Neuronal stem cell (in vitro differentiated cells): ENCODE measurements at regions not wholly inside any gene's neighbourhood (a gene's known extent, or its start where the extent isn't known, plus 50 kb on each side); places are given as distances from the start of the nearest gene placed in this dataset.
A peak's percentile ranks its signal among the peaks of the same experiment; 100 is the strongest.

Experiments
- DNase-seq: peaks from one replicate; pipeline ENCODE4 v3.0.0-alpha.2; 2013; ENCODE audit warnings: low spot score
- H2AFZ ChIP-seq: one replicate; pipeline ENCODE4 v1.6.1; 2013; ENCODE audit warnings: mild to moderate bottlenecking, low read length, inconsistent platforms
- H2AK5ac ChIP-seq: 2 replicates; pipeline ENCODE4 v1.6.1; 2013; ENCODE audit warnings: low read depth, mild to moderate bottlenecking, inconsistent platforms, low read length, moderate library complexity, mixed read lengths
- H2BK120ac ChIP-seq: 2 replicates; pipeline ENCODE4 v1.6.1; 2013; ENCODE audit warnings: low read depth, mild to moderate bottlenecking, inconsistent platforms, low read length, moderate library complexity, mixed read lengths
- H2BK12ac ChIP-seq: one replicate; pipeline ENCODE4 v1.6.1; 2013; ENCODE audit warnings: low read length, inconsistent platforms
- H2BK15ac ChIP-seq: 2 replicates; pipeline ENCODE4 v1.6.1; 2013; ENCODE audit warnings: mild to moderate bottlenecking, low read length, inconsistent platforms, mixed read lengths
- H2BK5ac ChIP-seq: one replicate; pipeline ENCODE4 v1.6.1; 2013; ENCODE audit warnings: inconsistent platforms, mild to moderate bottlenecking, low read length, moderate library complexity
- H3K14ac ChIP-seq: one replicate; pipeline ENCODE4 v1.6.1; 2013; ENCODE audit warnings: low read length, inconsistent platforms
- H3K18ac ChIP-seq: 2 replicates; pipeline ENCODE4 v1.6.1; 2013; ENCODE audit warnings: low read length, inconsistent platforms
- H3K23ac ChIP-seq: 2 replicates; pipeline ENCODE4 v1.6.1; 2013; ENCODE audit warnings: low read depth, mild to moderate bottlenecking, mixed read lengths, low read length, inconsistent platforms; ENCODE audit not compliant: poor library complexity
- H3K27ac ChIP-seq: replicated peaks from 3 replicates; pipeline ENCODE4 v1.5.1; 2013; ENCODE audit warnings: low read length, inconsistent platforms
- H3K27me3 ChIP-seq, 3 experiments: 2 replicates each; pipeline ENCODE4 v1.6.1; 2013; ENCODE audit warnings: low read length in 3 of 3, mild to moderate bottlenecking in 2 of 3, inconsistent platforms in 1 of 3, low read depth in 1 of 3, mixed read lengths in 1 of 3, moderate library complexity in 1 of 3; ENCODE audit not compliant: control insufficient read depth in 3 of 3, insufficient read depth in 3 of 3
- H3K36me3 ChIP-seq, 2 donors: replicated peaks in 1 of 2; 2 replicates each; pipeline ENCODE4 v1.6.1; 2013; ENCODE audit warnings: low read length in 2 of 2; ENCODE audit not compliant: control insufficient read depth in 2 of 2, insufficient read depth in 2 of 2
- H3K4ac ChIP-seq: 2 replicates; pipeline ENCODE4 v1.6.1; 2013; ENCODE audit warnings: inconsistent platforms, mild to moderate bottlenecking, low read length, moderate library complexity
- H3K4me1 ChIP-seq, 2 donors: 1 replicate in 1 of 2; 2 replicates in 1 of 2; pipeline ENCODE4 v1.6.1; 2013; ENCODE audit warnings: low read length in 2 of 2, low read depth in 1 of 2; ENCODE audit not compliant: control insufficient read depth in 2 of 2, insufficient read depth in 1 of 2
- H3K4me2 ChIP-seq: one replicate; pipeline ENCODE4 v1.6.1; 2013; ENCODE audit warnings: mild to moderate bottlenecking, low read length, inconsistent platforms; ENCODE audit not compliant: insufficient read depth, poor library complexity, severe bottlenecking
- H3K4me3 ChIP-seq, 2 donors: 2 replicates each; pipeline ENCODE4 v1.5.1; 2013; ENCODE audit warnings: low read length in 2 of 2, mild to moderate bottlenecking in 2 of 2, inconsistent platforms in 1 of 2, moderate library complexity in 1 of 2
- H3K79me1 ChIP-seq: one replicate; pipeline ENCODE4 v1.6.1; 2013; ENCODE audit warnings: low read depth, mild to moderate bottlenecking, inconsistent platforms, low read length, moderate library complexity
- H3K9ac ChIP-seq: one replicate; pipeline ENCODE4 v1.6.1; 2013; ENCODE audit warnings: mild to moderate bottlenecking, low read depth, low read length, inconsistent platforms; ENCODE audit not compliant: poor library complexity
- H3K9me3 ChIP-seq, 2 donors: replicated peaks in 1 of 2; 2 replicates each; pipeline versions ENCODE3 to v1.6.1; 2013; ENCODE audit warnings: low read length in 2 of 2, mild to moderate bottlenecking in 2 of 2, inconsistent platforms in 1 of 2, low read depth in 1 of 2, mixed read lengths in 1 of 2, moderate library complexity in 1 of 2; ENCODE audit not compliant: control insufficient read depth in 2 of 2, insufficient read depth in 1 of 2
- H4K8ac ChIP-seq: one replicate; pipeline ENCODE4 v1.6.1; 2013; ENCODE audit warnings: low read depth, mild to moderate bottlenecking, inconsistent platforms, low read length, moderate library complexity
- H4K91ac ChIP-seq: one replicate; pipeline ENCODE4 v1.6.1; 2013; ENCODE audit warnings: low read length, low read depth, mild to moderate bottlenecking, inconsistent platforms; ENCODE audit not compliant: poor library complexity
- WGBS, 2 donors: extraction: QIAGEN DNeasy Blood & Tissue Kit; methylation state at CpG; one replicate each; pipeline ENCODE4 v1.1.7; 2013; ENCODE audit warnings: missing lambda C conversion rate in 2 of 2, mixed read lengths in 1 of 2; ENCODE audit not compliant: insufficient read length in 2 of 2, insufficient replicate concordance in 1 of 2; ENCODE audit errors: extremely low coverage in 2 of 2; 5-methylcytosine and 5-hydroxymethylcytosine counted together

- H3K36me3 ChIP-seq = no peaks in the 10 kb centered on the region
- no peak overlapping the region for H3K23ac ChIP-seq
- no peak overlapping the region for H3K18ac ChIP-seq
- no peak overlapping the region for H2AK5ac ChIP-seq
- no peak overlapping the region for H4K91ac ChIP-seq
- H2BK5ac ChIP-seq = no peak overlapping the region
- H3K27me3 ChIP-seq = no peaks in the 10 kb centered on the region
- H3K14ac ChIP-seq = no peak overlapping the region
- no peak overlapping the region for H3K4me3 ChIP-seq
- H3K79me1 ChIP-seq = no peaks in the 10 kb centered on the region
- H3K4me2 ChIP-seq = no peak overlapping the region
- no peak overlapping the region for H3K9ac ChIP-seq
- no peak for DNase-seq
- whole genome bisulfite sequencing, 2 donors = no CpG with 5 or more reads among the region's 4 CpGs
- H4K8ac ChIP-seq = no peak overlapping the region
- no peak overlapping the region for H3K27ac ChIP-seq
- H2BK15ac ChIP-seq = no peak overlapping the region
- H3K4me1 ChIP-seq = peaks cover 0 to 12% of the 10 kb centered on the region in 2 donors
- H3K9me3 ChIP-seq = no peaks in the 10 kb centered on the region
- H2BK12ac ChIP-seq = no peak overlapping the region
- H2BK120ac ChIP-seq = no peak overlapping the region
- H3K4ac ChIP-seq = no peak overlapping the region
- H2AFZ ChIP-seq = no peak overlapping the region
These were observed 397.7 kb downstream of the RFPL4B start for GRCh38 chr6:112744827-112745226.

DNA sequence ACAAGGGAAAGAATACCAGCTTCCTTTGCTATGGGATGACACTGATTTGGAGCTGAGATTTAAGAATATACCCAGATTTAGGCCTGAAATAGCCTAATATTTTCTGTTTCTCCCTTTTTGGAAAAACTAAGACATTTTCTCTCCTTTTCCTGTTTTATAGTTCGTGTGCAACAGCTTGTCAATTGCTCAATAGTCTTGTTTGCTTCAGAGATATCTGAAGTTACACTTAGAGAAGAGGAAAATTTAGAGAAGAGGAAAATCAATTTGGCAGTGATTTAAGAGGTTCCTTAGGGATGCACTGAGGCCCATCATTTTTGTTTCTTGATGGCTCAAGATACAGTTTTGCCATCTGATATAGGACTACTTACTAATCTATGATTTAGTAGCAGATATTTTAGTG is 398.6 kb downstream of the RFPL4B start:
- H3K9me3 ChIP-seq = no peaks in the 10 kb centered on the region
- no peaks in the 10 kb centered on the region for H3K36me3 ChIP-seq
- no peak overlapping the region for H3K9ac ChIP-seq
- no peak overlapping the region for H2BK120ac ChIP-seq
- H2AK5ac ChIP-seq = no peak overlapping the region
- no peak overlapping the region for H2BK15ac ChIP-seq
- no peak overlapping the region for H3K23ac ChIP-seq
- no peak overlapping the region for H3K4ac ChIP-seq
- peaks cover 0 to 12% of the 10 kb centered on the region in 2 donors for H3K4me1 ChIP-seq
- no peak overlapping the region for H3K18ac ChIP-seq
- H2BK12ac ChIP-seq = no peak overlapping the region
- peak overlapping the region; percentile 43 for H2AFZ ChIP-seq
- no peak for DNase-seq
- WGBS, 2 donors = no CpG with 5 or more reads among the region's 1 CpG
- H4K91ac ChIP-seq = no peak overlapping the region
- H3K14ac ChIP-seq = no peak overlapping the region
- H3K27ac ChIP-seq = no peak overlapping the region
- no peaks in the 10 kb centered on the region for H3K27me3 ChIP-seq
- no peak overlapping the region for H3K4me2 ChIP-seq
- no peak overlapping the region for H2BK5ac ChIP-seq
- no peak overlapping the region for H4K8ac ChIP-seq
- no peak overlapping the region for H3K4me3 ChIP-seq
- H3K79me1 ChIP-seq = no peaks in the 10 kb centered on the region

GRCh38 chr6:112749673-112750072 is 402.5 kb downstream of the RFPL4B start:
- H3K23ac ChIP-seq = no peak overlapping the region
- no peak overlapping the region for H3K4ac ChIP-seq
- no peaks in the 10 kb centered on the region for H3K27me3 ChIP-seq
- H3K4me3 ChIP-seq = no peak overlapping the region
- H3K18ac ChIP-seq = no peak overlapping the region
- no peak overlapping the region for H3K4me2 ChIP-seq
- H3K14ac ChIP-seq = no peak overlapping the region
- no peak overlapping the region for H3K27ac ChIP-seq
- no peak overlapping the region for H2BK15ac ChIP-seq
- no peaks in the 10 kb centered on the region for H3K79me1 ChIP-seq
- H4K8ac ChIP-seq = no peak overlapping the region
- H3K4me1 ChIP-seq = no peaks in the 10 kb centered on the region
- no peak for DNase-seq
- H3K9ac ChIP-seq = no peak overlapping the region
- no peaks in the 10 kb centered on the region for H3K9me3 ChIP-seq
- no peaks in the 10 kb centered on the region for H3K36me3 ChIP-seq
- no peak overlapping the region for H2AFZ ChIP-seq
- H2BK5ac ChIP-seq = no peak overlapping the region
- no peak overlapping the region for H4K91ac ChIP-seq
- 100% methylated on average over 2 of the region's 5 CpGs; no CpG with 5 or more reads in 1 of the 2 donors for WGBS, 2 donors
- H2AK5ac ChIP-seq = no peak overlapping the region
- no peak overlapping the region for H2BK12ac ChIP-seq
- H2BK120ac ChIP-seq = no peak overlapping the region

GRCh38 chr6:112752305-112752704 is 405.2 kb downstream of the RFPL4B start:
- Histone ChIP-seq H3K4me3 (no peak overlapping the region), H2BK12ac (no peak overlapping the region), H3K9me3 (peaks cover 0 to 4% of the 10 kb centered on the region in 2 donors), H3K18ac (no peak overlapping the region), H3K79me1 (no peaks in the 10 kb centered on the region), H3K4me1 (no peaks in the 10 kb centered on the region), H4K91ac (no peak overlapping the region), H3K14ac (no peak overlapping the region), H2AFZ (no peak overlapping the region), H3K23ac (no peak overlapping the region), H3K4me2 (no peak overlapping the region), H2AK5ac (no peak overlapping the region), H2BK5ac (no peak overlapping the region), H2BK120ac (no peak overlapping the region), H4K8ac (no peak overlapping the region), H3K4ac (no peak overlapping the region), H3K27me3 (no peaks in the 10 kb centered on the region), H3K36me3 (no peaks in the 10 kb centered on the region), H3K9ac (no peak overlapping the region), H2BK15ac (no peak overlapping the region), H3K27ac (no peak overlapping the region)
- no peak for DNase-seq
- WGBS, 2 donors = no CpG with 5 or more reads among the region's 2 CpGs
